ENCODE measurements at regions not wholly inside any gene's neighbourhood (a gene's known extent, or its start where the extent isn't known, plus 50 kb on each side); places are given as distances from the start of the nearest gene placed in this dataset.

- no peak for TF ChIP-seq CTCF (IDR thresholded peaks at IDR 0.05)
- TF ChIP-seq POLR2A (IDR thresholded peaks at IDR 0.05), result no peak
- no peak for TF ChIP-seq EP300 (IDR thresholded peaks at IDR 0.05)
Observed at GRCh38 chr4:56259655-56260054, 127.6 kb downstream of the AASDH start.
